Esophagus muscularis mucosa (tissue), 4 donors: ENCODE measurements at regions not wholly inside any gene's neighbourhood (a gene's known extent, or its start where the extent isn't known, plus 50 kb on each side); places are given as distances from the start of the nearest gene placed in this dataset.

Source experiments
- DNase-seq: peaks from one replicate; pipeline ENCODE4 v3.0.0-alpha.2; 2017; ENCODE audit errors: extremely low spot score
- H3K27ac ChIP-seq, 4 donors: fragments of 200-600 bp; sonication (generic); replicated peaks in 1 of 4; 1 replicate in 3 of 4; 2 replicates in 1 of 4; pipeline ENCODE4 v1.5.1; 2016 to 2019; ENCODE audit warnings: mild to moderate bottlenecking in 1 of 4
- H3K27me3 ChIP-seq, 4 donors: fragments of 200-600 bp; sonication (generic); one replicate each; pipeline versions ENCODE4 v1.5.1 to v1.6.0; 2016 to 2019
- H3K36me3 ChIP-seq, 4 donors: fragments of 200-600 bp; sonication (generic); one replicate each; pipeline ENCODE4 v1.5.1; 2016 to 2019
- H3K4me1 ChIP-seq, 4 donors: fragments of 200-600 bp; sonication (generic); one replicate each; pipeline ENCODE4 v1.5.1; 2016 to 2019
- H3K4me3 ChIP-seq, 4 donors: fragments of 200-600 bp; sonication (generic); 1 replicate in 2 of 4; 2 replicates in 2 of 4; pipeline ENCODE4 v1.5.1; 2016 to 2019; ENCODE audit warnings: mild to moderate bottlenecking in 4 of 4, moderate library complexity in 1 of 4
- H3K9me3 ChIP-seq, 4 donors: fragments of 200-600 bp; sonication (generic); 1 replicate in 3 of 4; 2 replicates in 1 of 4; pipeline ENCODE4 v1.5.1; 2016 to 2019
- CTCF ChIP-seq, 3 experiments: fragments of 200-600 bp in 2 of 3; fragments of 450-650 bp in 1 of 3; sonication (generic) in 2 of 3; IDR thresholded peaks; one replicate each; pipeline ENCODE4 v1.5.1; 2017 to 2019; ENCODE audit warnings: antibody characterized with exemption in 3 of 3, mild to moderate bottlenecking in 2 of 3, moderate library complexity in 1 of 3
- EP300 ChIP-seq: sonication (generic); formaldehyde crosslinking; IDR thresholded peaks from one replicate; pipeline ENCODE4 v1.6.1; 2017; ENCODE audit warnings: antibody characterized with exemption
- POLR2A ChIP-seq: fragments of 450-650 bp; IDR thresholded peaks from one replicate; pipeline ENCODE4 v1.6.1; 2017; ENCODE audit warnings: antibody characterized with exemption, moderate library complexity, mild to moderate bottlenecking, low read depth
- POLR2AphosphoS5 ChIP-seq, 2 donors: sonication (generic); formaldehyde crosslinking; IDR thresholded peaks; one replicate each; pipeline ENCODE4 v1.6.1; 2017; ENCODE audit warnings: antibody characterized with exemption in 2 of 2
- WGBS: methylation state at CpG from one replicate; pipeline ENCODE4 v1.1.5; 2018; 5-methylcytosine and 5-hydroxymethylcytosine counted together
- intact Hi-C: fragments of 100-400 bp; cut with DNase I; formaldehyde crosslinking; loops from one replicate; pipeline ENCODE4 v1.15.1; 2023

GRCh38 chr1:189150624-189151023 lies 1327.0 kb downstream of the BRINP3 start:
- intact Hi-C loops, result no loop called here
- Histone ChIP-seq H3K9me3 (no peaks in the 10 kb centered on the region), H3K4me1 (no peaks in the 10 kb centered on the region), H3K4me3 (no peak overlapping the region), H3K36me3 (no peaks in the 10 kb centered on the region), H3K27ac (no peak overlapping the region), H3K27me3 (no peaks in the 10 kb centered on the region)
- no peak for TF ChIP-seq POLR2AphosphoS5 (IDR thresholded peaks at IDR 0.05)
- no peak for TF ChIP-seq EP300
- no peak for TF ChIP-seq CTCF (IDR thresholded peaks at IDR 0.05)
- TF ChIP-seq POLR2A, result no peak
- WGBS, result 94% methylated on average over 6 of the region's 6 CpGs
- DNase-seq, result no peak

GRCh38 chr1:189151361-189151760 lies 1326.3 kb downstream of the BRINP3 start:
- TF ChIP-seq EP300, result no peak
- TF ChIP-seq POLR2A, result no peak
- TF ChIP-seq CTCF (IDR thresholded peaks at IDR 0.05), result no peak
- no peak for TF ChIP-seq POLR2AphosphoS5 (IDR thresholded peaks at IDR 0.05)

GRCh38 chr1:189152685-189153084 lies 1325.0 kb downstream of the BRINP3 start:
- no peak for DNase-seq
- no peaks in the 10 kb centered on the region for H3K9me3 ChIP-seq
- no peaks in the 10 kb centered on the region for H3K36me3 ChIP-seq
- H3K4me3 ChIP-seq, result no peak overlapping the region
- WGBS, result 85% methylated on average over 1 of the region's 1 CpG
- no peak overlapping the region for H3K27ac ChIP-seq
- intact Hi-C loops, result no loop called here
- H3K4me1 ChIP-seq, result no peaks in the 10 kb centered on the region
- TF ChIP-seq CTCF (IDR thresholded peaks at IDR 0.05) (no peak), EP300 (no peak), POLR2AphosphoS5 (IDR thresholded peaks at IDR 0.05) (no peak), POLR2A (no peak)
- no peaks in the 10 kb centered on the region for H3K27me3 ChIP-seq

More at GRCh38 chr1:189151361-189151760, 1326.3 kb downstream of the BRINP3 start:
- no peak overlapping the region for H3K4me3 ChIP-seq
- H3K36me3 ChIP-seq, result no peaks in the 10 kb centered on the region
- 63% methylated on average over 2 of the region's 2 CpGs for WGBS
- no peak for DNase-seq
- H3K27me3 ChIP-seq, result no peaks in the 10 kb centered on the region
- H3K4me1 ChIP-seq, result no peaks in the 10 kb centered on the region
- H3K9me3 ChIP-seq, result no peaks in the 10 kb centered on the region
- H3K27ac ChIP-seq, result no peak overlapping the region
- intact Hi-C loops, result no loop called here

GRCh38 chr1:189158155-189158554 lies 1319.5 kb downstream of the BRINP3 start:
- Histone ChIP-seq H3K27ac (no peak overlapping the region), H3K36me3 (no peaks in the 10 kb centered on the region), H3K4me3 (no peak overlapping the region), H3K4me1 (no peaks in the 10 kb centered on the region), H3K27me3 (no peaks in the 10 kb centered on the region), H3K9me3 (no peaks in the 10 kb centered on the region)
- intact Hi-C loops, result no loop called here
- no peak for TF ChIP-seq POLR2A
- DNase-seq, result no peak
- WGBS, result 73% methylated on average over 6 of the region's 6 CpGs

- Histone ChIP-seq H3K27me3 (no peaks in the 10 kb centered on the region), H3K27ac (no peak overlapping the region), H3K36me3 (no peaks in the 10 kb centered on the region), H3K9me3 (no peaks in the 10 kb centered on the region), H3K4me1 (no peaks in the 10 kb centered on the region), H3K4me3 (no peak overlapping the region)
- TF ChIP-seq EP300, result no peak
- DNase-seq, result no peak
- WGBS, result 94% methylated on average over 1 of the region's 1 CpG
- intact Hi-C loops, result no loop called here
These were observed 1301.8 kb downstream of the BRINP3 start for GRCh38 chr1:189175889-189176288.

- DNase-seq, result no peak
- TF ChIP-seq CTCF (IDR thresholded peaks at IDR 0.05), result no peak
- no peak for TF ChIP-seq EP300
- no peak for TF ChIP-seq POLR2AphosphoS5 (IDR thresholded peaks at IDR 0.05)
- no peak for TF ChIP-seq POLR2A
- H3K27ac ChIP-seq, result no peak overlapping the region
- no peaks in the 10 kb centered on the region for H3K27me3 ChIP-seq
- H3K9me3 ChIP-seq, result no peaks in the 10 kb centered on the region
- H3K36me3 ChIP-seq, result no peaks in the 10 kb centered on the region
- H3K4me3 ChIP-seq, result no peak overlapping the region
- H3K4me1 ChIP-seq, result no peaks in the 10 kb centered on the region
- intact Hi-C loops, result no loop called here
These were observed 1297.6 kb downstream of the BRINP3 start for GRCh38 chr1:189180057-189180456.
